Stimulated activated CD8-positive, alpha-beta memory T cell treated with anti-CD3 and anti-CD28 coated beads, Interleukin-4, amount 100 ng/mL, for 48 hours (primary cell): ENCODE measurements at regions not wholly inside any gene's neighbourhood (a gene's known extent, or its start where the extent isn't known, plus 50 kb on each side); places are given as distances from the start of the nearest gene placed in this dataset.

Experiments
- DNase-seq: peaks from one replicate; pipeline ENCODE4 v3.0.0-alpha.2; 2020

DNA sequence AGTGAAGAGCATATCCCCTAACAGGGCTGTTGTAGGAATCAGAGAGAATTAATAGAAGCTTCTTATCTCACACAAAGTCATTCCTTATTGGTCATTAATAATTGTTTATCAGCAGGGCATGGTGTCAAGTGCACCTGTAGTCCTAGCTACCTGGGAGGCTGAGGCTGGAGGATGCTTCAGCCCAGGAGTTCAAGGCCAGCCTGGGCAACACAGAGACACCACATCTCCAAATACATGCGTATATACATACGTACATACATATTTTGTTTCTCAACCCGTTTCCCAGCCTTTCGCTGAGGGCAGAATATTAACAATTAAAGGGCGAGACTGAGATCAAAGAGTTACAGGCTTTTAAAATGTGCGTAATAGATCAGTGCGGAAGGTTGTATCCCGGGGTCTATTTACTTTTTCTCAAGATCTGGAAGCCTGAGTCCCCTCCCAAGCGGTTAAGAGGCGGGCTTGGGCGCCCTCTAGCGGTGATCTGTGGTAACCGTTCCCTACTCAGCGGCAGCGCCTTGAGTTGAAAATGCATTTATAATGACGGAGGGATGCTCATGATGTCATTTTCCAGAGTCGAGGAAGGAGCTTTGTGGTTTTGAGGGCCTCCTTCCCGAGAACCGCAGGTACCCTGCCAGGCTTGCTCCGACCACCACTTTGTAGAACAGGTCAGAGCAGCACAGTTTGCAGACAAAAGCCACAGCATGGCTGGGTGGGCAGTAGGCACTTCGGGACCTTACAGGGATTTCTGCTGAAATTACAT lies 169.6 kb upstream of the GPR12 start:
- peak; percentile 88 for DNase-seq

DNA sequence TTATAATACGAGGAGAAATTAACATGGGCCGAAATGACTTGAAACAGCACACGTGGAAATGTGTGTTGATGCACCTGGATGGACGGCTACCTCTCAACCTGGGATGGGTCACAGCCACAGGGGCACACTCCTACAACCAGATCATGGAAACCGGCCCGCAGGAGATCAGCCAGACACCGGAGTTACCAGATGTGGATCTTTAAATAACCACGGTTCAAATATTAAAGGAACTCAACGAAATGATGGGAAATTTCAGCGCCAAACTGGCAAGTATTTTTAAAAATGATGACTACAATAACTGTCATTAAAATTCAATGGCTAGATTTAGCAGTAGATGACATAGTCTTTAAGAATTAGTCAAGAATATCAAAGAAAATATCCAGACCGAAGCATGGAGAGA lies 166.9 kb upstream of the GPR12 start:
- no peak for DNase-seq

DNA sequence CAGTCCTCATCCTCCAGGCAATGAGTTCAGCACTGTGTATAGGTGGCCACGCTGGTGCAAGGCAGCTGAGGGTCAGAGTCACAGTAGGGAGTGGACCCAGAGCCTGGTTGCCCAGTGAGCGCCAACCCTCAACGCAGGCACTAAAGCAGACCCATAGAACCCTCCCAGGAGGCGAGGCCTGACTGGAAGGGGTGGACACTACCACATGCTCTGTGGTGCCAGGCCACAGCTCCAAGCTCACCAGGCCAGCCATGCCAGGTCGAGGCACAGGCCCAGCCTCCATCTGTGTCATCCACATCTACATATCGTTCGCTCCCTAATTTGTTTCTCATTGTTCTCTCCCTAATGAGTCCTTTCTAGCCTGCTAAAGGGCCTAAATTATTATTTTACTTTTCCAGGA lies 165.8 kb upstream of the GPR12 start:
- no peak for DNase-seq

DNA sequence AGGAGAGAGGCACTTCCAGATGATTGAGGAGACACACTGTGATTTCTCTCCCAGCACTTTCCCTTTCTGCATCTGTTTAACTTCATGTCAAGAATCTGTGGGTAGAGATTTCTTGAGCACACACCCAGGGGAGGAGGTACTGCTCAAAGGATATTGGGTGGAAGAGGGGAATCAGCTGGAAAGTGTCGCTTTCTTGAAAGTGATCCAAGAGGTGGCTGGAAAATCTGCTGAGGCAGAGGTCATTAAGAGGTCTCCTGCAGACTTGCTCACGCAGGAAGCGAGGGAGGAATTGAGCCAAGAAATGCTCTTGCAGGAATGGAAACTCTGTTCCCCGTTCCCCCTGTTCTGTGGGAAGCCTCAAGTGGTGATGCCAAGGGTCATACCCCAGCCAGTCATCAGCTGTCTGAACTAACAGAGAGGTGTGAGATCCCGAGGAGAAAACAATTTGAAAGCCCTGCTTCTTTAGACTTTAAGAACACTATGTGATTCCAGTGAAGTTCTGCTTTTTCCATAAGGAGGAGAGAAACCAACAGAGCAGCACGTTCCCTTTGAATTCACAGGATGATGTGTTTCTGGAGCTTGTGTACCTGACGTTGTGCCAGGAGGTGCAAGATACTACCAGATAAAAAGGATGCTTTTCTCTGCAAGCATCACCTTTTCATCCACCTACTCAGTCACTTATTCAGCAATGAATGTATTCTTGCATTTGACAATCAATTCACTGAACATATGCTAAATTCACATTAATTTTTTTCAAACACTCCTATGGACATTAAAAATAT lies 163.4 kb upstream of the GPR12 start:
- DNase-seq, result no peak

DNA sequence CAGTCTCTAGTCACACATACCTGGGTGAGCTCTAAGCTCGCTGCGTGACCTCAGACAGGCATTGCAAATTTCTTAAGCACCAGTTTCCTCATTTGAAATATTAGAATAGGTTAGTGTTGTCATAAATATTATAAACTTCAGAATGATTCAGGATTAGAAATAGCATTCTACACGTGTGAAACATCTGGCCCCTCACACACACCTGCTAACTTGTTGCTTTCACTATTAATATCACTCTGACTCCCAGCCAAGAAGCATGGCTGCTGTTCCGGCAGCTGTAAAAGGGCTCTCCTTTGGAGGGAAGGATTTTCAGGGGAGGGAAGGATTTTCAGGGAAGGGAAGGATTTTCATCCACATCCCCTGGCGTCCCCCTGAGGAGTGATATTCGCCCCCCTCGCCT lies 161.3 kb upstream of the GPR12 start:
- no peak for DNase-seq

DNA sequence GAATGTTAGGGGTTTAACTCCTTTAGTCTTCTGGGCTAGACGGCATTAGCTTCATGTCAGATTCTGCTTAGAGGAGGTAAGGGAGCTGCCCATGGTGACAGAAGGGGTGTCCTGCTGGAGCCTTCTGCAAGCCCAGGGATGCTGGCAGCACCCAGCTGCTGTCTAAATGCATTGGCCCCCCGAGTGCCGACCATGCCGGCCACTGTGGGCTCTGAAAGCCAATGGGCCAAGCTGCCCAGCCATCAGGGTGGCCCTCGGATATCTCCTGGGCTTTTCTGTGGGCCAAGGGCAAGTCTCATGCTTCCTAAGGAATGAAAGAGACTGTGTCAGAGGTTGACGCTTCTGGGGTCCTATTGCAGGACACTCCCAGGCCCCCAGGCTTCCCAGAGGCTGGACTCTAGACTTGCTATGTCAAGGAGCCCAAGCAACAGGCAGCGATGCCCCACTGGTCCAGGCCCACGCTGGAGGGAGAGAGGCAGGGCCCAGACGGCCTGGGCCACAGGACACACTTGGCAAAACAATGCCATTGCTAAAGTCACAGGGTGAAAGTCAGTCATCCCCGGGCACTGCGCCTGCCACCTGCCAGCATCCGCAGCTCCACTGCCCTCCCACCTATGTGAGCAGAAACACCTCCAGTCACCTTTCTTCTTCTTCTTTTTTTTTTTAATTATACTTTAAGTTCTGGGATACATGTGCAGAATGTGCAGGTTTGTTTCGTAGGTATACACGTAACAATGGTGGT lies 160.2 kb upstream of the GPR12 start:
- DNase-seq, result no peak

DNA sequence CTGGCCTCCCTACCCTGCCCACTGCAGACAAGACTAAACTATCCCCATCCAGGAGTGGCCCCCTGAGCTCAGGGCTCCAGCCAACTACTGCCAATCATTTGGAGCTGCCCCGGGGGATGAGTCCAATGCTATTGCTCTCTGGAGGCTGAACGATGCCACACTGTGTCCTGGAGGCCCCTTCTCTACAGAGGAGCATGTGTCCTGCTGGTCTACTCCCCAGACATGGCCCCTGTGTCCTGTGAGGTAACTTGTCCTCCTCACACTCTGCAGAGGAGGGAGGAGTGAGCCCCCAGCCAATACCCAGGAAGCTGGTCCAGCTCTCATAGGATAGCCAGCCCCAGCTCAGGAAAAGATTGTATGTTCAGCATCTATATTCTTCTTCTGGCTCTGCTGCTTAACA lies 159.1 kb upstream of the GPR12 start:
- no peak for DNase-seq

DNA sequence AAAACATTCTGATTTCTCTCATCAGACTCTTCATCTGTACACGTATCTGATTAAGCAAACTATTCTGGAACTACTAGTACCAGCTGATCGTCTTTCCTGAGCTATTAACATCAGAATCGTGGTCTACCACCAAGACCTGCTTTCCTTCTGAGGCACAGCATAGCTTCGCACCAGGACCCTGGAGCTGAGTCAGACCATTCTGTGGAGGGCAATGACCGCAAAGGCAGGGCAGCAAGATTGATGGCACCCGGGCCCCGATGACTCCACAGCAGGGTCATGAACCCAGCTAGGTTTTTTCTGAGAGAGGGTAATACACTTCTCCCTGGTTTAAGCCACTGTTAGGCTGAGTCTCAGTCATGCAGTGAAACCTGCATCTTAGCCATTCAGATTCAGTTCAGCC lies 158.7 kb upstream of the GPR12 start:
- DNase-seq, result no peak

DNA sequence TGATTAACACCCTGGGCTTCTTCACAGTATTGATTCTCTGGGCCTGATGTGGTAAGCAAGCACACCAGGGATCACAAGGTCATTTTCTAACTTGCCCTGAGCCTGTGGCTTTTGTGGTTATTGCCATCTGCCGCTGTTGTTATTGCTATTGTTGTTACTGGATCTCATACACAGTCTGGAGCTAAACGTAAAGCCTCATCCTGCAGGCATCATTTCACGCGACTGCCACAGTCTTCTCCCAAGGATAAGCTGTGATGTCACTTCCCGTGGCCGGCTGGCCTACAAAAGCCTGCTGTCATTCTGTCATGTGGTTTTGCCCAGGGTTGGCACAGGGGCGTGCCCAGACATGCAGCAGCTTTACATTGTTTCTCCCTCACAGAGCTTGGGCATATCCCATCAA lies 154.0 kb upstream of the GPR12 start:
- DNase-seq, result no peak

DNA sequence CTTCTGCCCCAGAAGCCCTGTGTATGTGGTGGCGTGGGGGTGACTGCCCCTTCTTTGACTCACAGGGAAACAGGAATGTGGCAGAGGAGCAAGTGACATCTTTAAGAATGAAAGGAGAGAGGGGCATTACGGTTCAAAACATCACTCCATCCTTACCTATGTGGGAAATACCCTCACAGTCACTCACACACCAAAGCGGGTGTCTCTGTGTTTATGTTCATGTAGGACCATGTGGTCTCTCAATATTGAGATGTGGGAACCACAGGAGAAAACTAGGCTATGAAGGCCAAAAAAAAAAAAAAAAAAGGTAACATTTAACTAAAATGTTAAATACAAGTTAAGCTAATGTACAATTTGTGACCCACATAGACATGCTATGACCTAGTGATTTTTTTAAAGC lies 153.6 kb upstream of the GPR12 start:
- no peak for DNase-seq

DNA sequence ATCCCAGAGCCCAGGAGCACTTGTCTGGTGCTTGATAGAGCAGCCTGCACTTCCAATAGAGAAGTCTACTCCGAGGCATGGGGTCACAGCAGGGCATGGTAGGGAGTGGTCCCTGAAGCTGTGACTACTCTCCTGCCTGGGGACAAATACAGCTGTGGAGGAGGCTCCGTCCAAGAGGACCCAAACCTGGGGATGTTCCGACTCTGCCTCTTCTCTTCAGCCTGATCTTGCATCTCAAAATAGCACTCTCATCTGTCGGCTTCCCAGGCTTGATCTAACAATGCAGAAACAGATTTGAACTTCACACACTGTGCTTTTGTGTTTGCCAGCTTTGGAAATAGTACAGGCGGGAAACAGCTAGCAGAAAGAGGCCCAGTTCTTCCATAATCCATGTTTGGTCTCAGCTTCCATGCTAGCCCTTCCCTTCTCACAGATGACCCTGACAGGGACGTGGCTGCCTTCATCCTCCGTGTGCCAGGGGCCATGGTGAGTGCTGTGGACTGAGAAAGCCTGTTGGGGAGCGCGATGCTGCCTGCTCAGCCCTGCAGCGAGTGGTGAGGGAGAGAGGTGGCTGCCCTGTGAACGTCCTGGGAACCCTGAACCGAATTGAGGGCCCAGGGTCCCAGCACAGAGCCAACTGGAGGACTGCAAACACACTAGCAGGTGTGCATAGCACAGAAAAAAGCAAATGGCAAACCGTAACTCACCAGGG lies 150.3 kb upstream of the GPR12 start:
- no peak for DNase-seq

DNA sequence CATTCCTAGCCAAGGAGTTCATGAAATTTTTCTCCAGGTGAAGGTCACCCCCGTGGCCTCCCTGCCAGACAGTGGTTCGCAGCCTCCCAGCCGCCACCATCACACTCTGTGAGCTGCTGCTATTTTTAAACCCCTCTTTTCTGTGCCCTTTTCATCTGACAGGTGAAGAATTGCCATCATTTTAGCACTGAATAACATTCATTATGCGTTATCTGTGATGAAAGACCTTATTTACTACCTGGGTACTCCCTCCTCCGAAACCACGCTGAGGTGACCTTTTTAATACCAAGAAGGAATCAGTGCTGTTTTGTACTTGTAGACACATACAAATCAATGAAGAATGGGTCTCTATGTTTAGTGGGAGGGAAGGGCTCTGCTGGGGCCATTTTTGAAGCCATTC lies 148.9 kb upstream of the GPR12 start:
- no peak for DNase-seq

DNA sequence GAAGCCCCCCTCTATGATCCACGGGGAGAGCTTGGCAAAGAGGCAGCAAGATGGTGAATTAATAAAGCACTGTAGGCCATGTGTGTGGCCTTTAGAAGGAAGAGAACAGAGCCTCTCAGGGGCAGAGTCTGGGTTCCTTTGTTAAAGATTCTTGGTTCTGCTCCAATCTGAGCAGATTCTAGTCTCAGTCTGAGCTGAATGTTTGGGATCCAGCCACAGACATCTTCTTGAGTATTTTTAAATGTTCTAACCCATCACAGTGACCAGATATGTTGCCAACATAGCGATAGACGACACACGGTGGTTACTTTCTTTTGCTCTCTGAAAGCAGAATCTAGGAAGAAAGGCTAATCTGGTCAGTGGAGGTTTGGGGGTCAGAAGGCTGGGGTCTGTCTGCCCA lies 147.5 kb upstream of the GPR12 start:
- DNase-seq, result no peak

DNA sequence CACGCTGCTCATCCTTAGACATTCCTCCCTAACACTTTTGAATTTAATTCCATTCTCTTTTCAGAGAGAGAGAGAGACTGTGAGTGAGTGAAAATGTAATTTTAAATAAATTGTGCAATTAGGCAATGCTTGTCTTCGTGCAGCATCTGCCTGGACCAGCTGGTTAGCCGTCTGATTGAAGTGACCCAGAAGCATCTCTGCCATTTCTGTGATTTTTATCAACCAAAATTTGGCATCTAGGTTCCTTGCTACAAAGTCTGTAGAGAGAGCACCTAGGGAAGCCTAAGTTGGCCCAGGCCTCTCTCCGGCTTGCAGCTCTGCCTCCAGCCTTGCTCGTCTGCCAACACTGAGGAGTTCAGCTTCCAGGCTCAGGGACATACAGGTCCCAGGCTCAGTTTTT lies 138.6 kb upstream of the GPR12 start:
- DNase-seq, result no peak

DNA sequence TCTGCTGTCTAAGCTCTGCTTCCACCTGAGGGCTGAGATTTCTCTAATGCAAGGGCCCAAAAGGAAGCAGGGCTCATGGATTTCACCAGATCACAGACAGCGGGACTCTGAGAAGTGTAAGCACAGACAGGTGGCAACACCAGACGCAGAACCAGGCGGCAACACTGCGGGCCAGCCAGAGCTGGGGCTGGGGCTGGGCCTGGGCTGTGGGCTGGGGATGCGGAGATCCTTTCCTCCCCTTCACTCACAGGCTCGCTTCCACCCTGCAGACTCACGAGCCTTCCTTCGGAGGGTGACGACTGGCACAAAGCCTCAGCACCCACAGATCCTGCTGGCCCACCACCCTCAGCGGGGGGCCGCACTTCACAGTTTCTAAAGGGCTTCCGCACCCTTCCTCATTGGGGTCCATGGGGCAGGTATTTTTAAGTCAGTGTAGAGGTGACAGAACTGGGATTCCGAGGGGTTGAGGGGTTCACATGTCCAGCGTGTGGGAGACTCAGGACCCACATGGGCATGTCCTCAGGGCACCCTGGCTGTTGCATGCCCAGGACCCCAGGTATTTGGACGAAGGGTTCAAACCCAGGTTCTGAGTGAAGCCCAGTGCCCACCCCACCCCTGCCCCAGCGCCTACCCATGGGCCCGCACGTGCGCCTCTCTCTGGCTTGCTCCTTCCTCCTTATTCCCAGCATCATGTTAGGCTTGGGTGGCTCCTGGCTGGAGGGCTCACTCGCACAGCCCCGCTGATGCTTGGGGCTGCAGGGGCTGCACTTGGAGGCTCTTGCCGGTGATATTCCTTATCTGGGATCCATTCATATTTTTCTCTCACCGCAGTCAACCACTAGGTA lies 137.3 kb upstream of the GPR12 start:
- no peak for DNase-seq

DNA sequence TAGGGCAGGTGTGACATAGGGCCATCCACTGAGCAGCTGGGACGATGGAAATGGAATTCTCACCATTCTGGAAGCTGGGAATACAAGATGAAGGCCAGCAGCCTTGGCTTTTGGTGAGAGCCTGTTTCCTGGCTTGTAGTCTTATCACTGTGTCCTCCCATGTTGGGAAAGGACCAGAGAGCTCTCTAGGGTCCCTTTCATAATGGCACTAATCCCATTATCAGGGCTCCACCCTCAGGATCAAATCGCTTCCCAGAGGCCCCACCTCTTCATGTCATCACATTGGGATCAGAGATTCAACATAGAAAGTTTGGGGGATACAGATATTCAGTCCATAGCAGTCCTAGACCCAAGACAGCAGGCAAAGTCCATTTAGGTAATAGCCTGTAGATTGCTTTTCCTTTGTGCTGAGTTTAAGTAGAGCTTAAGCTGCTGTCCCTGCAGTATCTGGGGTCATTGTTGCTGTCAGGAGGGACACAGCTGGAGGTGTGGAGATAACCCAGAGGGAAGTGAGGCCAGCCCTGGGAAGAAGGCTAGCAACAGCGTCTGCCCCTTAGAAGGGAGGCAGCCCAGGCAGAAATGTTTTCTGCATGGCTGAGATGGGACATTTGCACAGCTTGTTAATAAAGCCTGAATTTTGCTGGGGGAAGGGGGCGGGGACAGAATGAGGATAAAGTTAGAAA lies 136.5 kb upstream of the GPR12 start:
- no peak for DNase-seq

DNA sequence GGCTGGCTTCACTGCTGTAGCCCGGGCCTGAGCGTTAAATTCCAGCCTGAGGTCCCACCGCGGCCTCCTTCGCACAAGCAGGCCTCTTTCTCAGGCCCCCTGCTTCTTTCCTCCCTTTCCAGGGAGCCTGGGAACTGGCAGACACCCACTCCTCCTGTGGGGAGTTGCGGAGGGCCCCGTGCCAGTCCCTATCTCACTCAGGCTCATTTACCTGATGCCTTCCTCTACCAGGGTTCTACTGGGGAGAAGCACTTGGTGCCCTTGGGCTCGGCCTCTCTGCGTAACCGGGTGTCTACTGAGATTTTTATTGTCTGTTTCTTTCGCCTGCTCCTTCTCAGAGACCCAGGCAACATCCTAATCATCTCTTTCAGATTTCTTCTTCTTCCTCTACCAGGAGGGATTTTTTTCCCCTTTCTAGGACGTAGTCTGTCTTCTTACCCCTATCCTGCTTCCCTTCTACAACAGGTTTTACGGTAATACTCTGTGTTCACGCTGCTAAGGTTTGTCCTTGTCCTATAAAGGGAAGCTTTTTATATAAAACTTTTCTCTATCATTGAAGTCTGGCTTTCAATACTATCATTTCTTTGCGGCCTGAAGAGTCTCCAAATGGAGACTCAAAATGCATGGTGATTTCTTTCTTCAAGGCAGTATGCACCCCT lies 135.4 kb upstream of the GPR12 start:
- no peak for DNase-seq

DNA sequence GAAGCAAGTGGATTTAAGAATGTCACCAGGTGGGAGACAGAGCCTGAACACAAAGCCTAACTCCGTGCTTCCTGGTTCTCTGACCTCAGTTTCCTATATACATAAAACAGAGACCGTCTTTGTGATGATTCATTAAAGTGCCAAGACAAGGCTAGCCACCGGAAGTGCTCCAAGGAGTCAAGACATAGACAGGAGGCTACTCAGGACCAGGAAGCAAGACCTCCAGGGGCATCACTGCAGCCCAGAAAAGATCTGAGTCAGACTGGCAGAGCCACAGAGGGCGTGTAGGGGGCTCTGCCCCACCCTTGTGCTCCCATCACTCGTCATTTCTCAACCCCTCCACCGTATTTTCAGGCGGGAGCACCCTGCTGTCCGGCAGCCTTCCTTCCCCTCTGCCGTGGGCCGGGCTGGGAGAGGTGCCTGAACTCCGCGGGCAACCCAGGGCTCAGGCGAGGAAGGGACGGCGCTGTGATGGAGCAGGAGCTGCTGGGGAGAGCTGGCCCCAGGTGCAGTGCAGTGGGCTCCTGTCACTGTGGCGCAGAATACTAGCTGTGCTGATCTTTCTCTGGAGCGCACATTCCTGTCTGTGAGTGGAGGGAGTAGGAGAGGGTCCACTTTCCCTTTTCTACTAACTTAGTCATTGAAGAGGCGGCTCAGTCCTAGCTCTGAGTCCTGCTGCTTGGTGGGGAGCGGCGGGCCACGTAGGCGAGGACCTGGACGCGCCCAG lies 134.7 kb upstream of the GPR12 start:
- DNase-seq, result no peak

DNA sequence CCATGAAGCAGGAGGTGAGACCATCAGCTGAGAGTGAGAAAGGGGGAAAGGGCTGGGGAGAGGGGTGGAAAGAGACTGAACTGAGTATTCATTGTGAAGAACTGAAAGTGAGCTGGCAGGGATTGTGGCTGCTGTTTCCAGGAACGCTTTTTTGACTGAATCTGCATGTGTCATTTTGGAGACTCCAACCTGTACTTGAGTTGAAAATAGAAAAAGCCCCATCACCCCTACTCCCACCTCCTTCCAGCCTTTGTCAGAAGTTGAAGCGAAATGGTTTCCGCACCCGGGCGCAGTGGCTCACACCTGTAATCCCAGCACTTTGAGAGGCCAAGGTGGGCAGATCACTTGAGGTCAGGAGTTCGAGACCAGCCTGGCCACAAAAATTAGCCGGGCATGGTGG lies 128.0 kb upstream of the GPR12 start:
- DNase-seq, result no peak

DNA sequence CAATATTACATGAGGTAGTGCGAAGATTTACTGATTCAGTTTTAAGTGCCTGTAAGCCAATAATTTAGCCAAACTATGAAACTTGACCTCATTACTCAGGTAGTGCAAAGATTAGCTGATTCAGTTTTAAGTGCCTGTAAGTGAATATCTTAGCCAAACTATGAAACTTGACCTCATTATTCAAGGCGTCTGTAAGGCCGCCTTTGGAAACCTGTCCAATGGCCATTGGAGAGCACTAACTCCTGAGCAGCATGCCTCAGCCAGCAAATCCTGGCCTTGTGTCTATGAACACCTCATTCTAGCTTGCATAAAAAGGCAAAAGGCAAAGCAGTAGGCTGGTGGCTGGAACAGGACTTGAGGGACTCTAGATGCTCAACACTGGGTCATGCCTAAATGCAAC lies 127.0 kb upstream of the GPR12 start:
- DNase-seq, result no peak
